RPMI7951 (cell line): ENCODE measurements at regions not wholly inside any gene's neighbourhood (a gene's known extent, or its start where the extent isn't known, plus 50 kb on each side); places are given as distances from the start of the nearest gene placed in this dataset.

ENCODE experiments used
- DNase-seq: peaks from one replicate; pipeline ENCODE4 v3.0.0-alpha.2; 2012; ENCODE audit warnings: low read depth

- no peak for DNase-seq
Observed at GRCh38 chr4:124596816-124597215, 115.7 kb downstream of the ANKRD50 start.

- DNase-seq, result no peak
Observed at GRCh38 chr4:124610211-124610610, 102.3 kb downstream of the ANKRD50 start.
